WI38 (cell line): ENCODE measurements at regions not wholly inside any gene's neighbourhood (a gene's known extent, or its start where the extent isn't known, plus 50 kb on each side); places are given as distances from the start of the nearest gene placed in this dataset.

Source experiments
- H3K4me3 ChIP-seq: 2 replicates; pipeline ENCODE4 v1.5.1; 2011; ENCODE audit warnings: low read depth, mild to moderate bottlenecking, control low read depth, low read length
- TF ChIP-seq, protein P1 (sequence below): IDR thresholded peaks from 2 replicates; pipeline ENCODE4 v1.5.1; 2012; ENCODE audit warnings: low read depth, mild to moderate bottlenecking, control low read depth, low read length

DNA sequence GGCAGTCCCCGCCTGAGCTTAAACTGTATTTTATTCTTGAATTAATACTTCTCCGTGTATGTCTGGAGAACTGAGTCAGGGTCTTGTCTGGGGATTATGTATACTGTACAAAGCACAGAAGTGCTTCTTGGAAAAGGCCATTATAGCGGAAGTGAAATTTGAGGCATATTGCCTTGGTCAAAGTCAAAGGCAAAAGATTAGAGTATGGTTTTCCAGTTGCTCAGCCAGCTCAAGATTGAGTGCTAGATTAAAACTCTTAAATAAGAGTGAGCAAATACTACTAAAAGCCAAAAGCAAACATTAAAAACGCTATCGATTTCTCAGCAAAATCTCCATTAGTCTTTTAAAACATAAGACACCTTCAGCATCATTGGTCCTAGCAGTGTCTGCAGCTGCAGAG lies 207.7 kb upstream of the MAN1A1 start:
- TF ChIP-seq, protein P1, sequence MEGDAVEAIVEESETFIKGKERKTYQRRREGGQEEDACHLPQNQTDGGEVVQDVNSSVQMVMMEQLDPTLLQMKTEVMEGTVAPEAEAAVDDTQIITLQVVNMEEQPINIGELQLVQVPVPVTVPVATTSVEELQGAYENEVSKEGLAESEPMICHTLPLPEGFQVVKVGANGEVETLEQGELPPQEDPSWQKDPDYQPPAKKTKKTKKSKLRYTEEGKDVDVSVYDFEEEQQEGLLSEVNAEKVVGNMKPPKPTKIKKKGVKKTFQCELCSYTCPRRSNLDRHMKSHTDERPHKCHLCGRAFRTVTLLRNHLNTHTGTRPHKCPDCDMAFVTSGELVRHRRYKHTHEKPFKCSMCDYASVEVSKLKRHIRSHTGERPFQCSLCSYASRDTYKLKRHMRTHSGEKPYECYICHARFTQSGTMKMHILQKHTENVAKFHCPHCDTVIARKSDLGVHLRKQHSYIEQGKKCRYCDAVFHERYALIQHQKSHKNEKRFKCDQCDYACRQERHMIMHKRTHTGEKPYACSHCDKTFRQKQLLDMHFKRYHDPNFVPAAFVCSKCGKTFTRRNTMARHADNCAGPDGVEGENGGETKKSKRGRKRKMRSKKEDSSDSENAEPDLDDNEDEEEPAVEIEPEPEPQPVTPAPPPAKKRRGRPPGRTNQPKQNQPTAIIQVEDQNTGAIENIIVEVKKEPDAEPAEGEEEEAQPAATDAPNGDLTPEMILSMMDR = no peak
- H3K4me3 ChIP-seq = no peak overlapping the region

DNA sequence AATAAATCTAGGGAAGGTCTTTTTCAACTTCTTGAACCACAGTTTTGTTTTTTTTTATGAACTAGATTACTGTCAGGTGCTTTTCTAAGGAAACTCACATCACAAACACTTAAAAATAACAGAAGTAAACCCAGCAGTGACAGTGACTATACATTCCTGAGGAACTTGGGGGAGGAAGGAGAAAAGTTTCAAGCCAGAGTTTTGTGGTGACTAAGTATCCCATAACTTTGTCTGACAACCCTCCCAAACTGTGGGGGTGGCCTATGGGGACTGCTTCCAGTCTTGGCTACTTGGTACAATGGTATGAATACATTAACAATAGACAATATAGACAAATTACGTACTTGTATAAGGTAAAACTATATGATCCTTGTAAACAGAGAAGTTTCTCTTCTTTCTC lies 202.5 kb upstream of the MAN1A1 start:
- no peak overlapping the region for H3K4me3 ChIP-seq
- TF ChIP-seq, protein P1 = no peak

DNA sequence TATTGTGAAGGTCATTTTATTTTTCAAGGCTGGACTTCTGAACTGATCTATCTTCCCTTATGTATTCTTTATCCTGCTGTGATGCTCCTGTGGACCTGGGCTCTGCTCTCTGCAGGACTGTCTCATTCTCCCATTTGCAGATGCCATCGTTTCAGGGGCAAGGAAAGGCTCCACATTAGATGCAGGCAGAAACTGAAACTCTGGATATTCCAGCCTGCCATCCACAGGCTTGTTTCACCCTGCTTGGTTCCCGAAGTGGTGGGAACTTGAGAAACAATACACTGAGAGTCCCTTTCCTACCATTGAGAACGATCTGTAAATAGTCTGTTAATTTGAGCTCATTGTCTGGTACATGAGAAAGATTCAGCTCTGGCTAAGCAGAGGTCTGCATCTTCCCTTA lies 197.5 kb upstream of the MAN1A1 start:
- no peak overlapping the region for H3K4me3 ChIP-seq
- TF ChIP-seq, protein P1 = no peak

DNA sequence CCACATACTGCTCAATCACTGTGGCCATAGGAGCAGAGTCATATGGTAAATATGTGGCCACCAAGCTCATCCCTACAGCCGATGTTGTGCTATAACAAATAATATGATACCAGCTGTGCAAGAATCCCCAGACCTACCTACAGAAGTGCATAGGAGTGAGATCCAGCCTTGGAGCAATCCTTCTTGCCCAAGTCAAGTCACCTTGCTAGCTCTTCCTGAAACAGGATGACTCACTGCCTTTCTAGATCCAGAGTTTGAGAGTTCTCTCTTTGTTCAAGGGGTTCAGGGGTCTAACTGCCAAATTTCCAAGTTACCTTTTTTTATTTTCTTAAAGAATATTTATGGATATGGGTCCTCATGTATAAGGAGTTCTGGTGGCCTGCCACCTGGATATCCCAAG lies 195.7 kb upstream of the MAN1A1 start:
- TF ChIP-seq, protein P1 = no peak
- H3K4me3 ChIP-seq = no peak overlapping the region

DNA sequence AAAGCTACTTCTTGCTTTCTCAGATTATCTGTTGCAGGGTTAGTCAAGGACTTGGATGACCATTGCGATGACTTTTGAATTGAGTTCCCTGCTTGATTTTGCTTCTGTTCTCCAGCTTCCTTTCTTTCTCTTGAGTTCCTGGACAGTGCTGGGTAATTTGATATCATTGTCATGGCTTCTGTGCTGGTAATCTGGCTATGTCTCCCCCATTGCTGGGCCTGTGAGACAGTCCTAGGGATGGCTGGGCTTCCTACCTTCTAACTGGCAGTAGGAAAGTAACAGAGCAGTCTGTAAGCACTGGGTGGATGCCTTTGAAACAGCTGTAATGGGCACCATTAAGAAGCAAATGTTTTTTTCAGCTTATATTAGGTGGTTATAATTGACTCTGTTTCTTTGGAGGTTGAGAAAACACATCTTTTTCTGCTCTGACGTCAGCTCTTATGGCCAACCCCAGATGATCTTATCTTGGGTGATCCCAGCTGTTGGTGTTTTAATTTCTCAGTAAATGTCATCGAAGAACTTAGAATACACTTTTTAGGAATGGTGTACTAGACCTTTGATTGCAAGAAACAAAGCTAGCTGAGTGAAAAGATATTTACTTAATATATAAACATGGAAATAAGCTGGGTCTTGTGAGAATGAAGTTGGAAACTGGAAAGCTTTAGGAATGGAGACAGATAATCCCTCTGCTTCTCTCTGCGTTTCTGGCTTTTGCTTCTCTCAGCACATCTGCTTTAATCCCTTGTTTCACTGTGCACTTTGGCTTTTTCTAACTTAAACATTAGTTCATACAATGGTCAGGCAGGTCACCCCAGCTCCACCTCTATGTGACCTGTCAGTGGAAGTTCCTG lies 195.0 kb upstream of the MAN1A1 start:
- H3K4me3 ChIP-seq = no peak overlapping the region
- TF ChIP-seq, protein P1 = no peak

DNA sequence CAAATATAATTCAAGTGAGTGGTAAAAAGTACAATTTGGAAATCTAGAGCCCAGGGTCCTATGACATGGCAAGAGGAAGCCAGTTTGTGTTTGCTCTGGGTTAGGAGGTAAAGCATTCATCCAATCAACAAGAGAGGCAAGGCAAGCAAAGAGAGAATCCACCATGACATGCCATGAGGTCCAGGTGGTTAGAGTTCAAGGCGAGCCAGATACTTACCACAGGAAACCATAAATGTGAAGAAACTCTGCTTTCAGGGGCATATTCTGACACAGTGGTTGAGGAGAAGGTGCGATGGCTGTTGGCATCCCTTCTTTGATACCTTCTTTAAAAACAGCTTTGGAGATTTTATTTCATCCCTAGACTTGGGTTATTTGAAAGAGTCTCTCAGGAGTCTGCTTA lies 193.8 kb upstream of the MAN1A1 start:
- no peak overlapping the region for H3K4me3 ChIP-seq
- TF ChIP-seq, protein P1 = no peak

DNA sequence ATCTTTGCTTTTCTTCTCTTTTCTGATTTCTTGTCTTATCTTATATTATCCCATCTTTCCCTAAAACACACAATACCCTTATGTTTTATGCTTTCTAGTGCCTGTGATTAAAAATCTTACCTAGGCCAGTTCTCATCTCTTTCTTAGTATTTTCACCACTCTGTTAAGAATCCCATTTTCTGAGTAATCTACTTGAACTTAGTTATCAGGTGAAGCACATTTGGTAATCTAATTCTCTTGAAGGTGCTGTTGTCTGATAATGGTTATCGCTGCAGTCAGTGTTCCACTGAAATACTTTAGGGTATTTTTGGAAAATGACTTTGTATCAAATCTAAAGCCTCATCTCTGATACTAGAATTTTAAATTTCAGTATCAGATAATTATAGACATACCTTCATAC lies 192.5 kb upstream of the MAN1A1 start:
- H3K4me3 ChIP-seq = no peak overlapping the region
- TF ChIP-seq, protein P1 = no peak
